Ecto neural progenitor cell (in vitro differentiated cells): ENCODE measurements at regions not wholly inside any gene's neighbourhood (a gene's known extent, or its start where the extent isn't known, plus 50 kb on each side); places are given as distances from the start of the nearest gene placed in this dataset.

Experiments used
- DNase-seq: peaks from one replicate; pipeline ENCODE4 v3.0.0-alpha.2; 2018; ENCODE audit warnings: low spot score

- DNase-seq = no peak
These were observed 50.1 kb upstream of the UBE2E2 start for GRCh38 chr3:23152989-23153388.
